M059J (cell line): ENCODE measurements at regions not wholly inside any gene's neighbourhood (a gene's known extent, or its start where the extent isn't known, plus 50 kb on each side); places are given as distances from the start of the nearest gene placed in this dataset.
"Not testable (repeated sequence)": the region's sequence is repeated elsewhere in the genome, so short reads cannot be mapped to it uniquely, and the experiment has no call there.

ENCODE experiments used
- DNase-seq: peaks from one replicate; pipeline ENCODE4 v3.0.0-alpha.2; 2012; ENCODE audit warnings: low read depth

DNA sequence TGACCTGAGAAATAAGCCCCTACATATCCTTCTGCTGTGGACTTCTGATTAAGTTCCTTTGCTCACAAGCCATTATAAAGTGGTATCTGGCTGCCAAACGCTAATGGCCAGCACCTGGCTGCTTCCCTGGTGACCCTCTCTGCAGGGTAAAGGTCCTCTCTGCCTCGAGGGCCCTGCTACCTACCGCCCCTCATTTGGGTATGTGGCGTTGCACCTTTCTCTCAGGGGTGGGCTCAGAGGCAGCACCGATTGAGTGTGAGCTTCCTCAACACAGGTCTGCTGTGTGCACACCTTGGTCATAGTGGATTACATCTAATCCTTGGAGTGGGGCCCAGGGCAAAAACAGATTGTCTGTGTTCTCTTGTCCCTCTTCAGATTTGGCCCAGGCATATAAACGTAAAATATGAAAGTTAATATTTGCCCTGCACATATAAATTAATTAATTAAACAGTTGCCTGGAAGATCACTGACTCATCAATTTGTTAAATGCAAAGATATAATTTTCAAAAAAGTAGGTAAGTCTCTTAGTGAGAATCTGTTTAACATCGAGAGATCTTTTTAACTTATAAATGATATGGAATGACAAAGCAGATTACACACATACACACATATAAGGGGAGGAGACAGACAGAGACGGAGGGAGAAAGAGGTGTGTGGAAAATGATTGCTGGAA, 174.5 kb upstream of the SMIM31 start:
- DNase-seq = no peak

DNA sequence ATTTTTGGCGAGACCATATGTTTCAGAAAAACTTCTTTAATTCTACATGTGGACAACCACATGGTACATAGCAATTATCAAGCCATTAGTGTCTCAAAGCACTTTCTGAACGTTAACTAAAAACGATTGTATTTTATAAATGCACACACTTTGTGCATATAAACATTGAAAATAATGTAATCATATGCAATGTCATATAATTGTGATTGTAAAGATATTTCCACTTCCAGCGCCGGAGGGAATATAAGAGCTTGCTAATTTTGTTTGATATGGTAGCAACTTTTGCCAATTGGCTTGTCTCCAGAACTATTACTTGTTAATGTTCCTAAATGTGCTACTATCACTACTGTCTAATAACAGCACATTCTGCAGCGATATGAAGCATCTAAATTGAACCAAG, 162.3 kb upstream of the SMIM31 start:
- no peak for DNase-seq

DNA sequence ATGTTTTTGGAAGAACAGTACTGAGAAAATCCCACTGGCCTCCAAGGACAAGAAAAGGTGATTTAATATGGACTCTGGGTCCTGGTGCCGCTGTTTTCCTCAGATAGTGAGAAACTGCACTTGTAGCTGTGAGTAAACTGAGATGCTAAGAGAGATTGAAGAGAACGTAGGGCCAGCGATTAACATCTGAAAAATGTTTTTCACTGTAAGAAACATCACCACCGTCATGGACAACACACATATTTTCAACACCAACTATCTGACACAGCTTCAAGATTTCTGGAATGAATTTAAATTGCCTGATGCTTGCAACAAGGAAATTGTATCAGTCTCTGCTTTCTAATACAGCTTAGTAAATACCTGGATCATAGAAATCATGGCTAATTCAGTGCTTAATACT, 158.2 kb upstream of the SMIM31 start:
- DNase-seq = no peak

DNA sequence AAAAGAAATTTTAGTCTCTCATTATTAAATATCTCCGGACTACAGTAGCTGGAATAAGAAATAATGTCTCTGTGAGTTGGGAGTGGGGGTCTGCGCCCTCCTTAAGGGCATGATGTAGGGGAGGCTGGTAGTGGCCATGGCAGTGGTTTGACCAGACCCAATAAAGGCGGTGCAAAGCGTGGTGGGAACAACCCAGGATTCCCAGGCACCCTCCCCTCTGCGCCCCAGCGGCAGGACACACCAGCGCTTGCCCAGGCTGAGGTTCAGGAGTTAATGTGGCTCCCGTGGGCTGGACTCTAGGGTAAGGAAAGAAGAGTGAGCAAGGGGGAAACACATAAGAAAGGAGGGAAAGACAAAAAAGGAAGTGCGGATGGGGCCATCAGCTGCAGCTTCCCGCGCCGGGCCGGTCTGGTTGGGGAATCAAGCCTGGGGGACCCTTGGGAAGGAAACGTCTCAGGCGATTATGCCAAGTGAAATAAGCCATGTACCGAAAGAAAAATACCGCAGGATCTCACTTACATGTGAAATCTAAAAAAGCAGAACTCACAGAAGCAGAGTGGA, 157.5 kb upstream of the SMIM31 start:
- DNase-seq = no peak

DNA sequence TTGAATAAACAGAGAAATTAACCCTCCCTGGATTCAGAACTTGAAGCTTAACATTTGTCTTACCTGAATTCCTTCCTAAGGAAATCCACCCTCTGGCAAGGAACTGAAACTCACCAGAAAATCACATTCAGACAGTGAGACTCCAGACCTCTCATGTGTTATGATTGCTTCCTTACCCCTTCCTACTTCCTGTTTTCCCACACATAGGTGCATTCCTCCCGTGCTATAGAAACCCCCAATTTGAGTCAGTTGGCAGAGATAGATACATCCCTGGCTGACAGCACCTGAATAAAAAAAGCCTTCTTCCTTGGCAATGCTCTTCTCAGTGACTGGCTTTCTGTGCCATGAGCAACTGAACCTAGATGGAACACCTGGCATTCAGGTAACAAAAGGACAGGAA, 157.0 kb upstream of the SMIM31 start:
- DNase-seq = no peak

DNA sequence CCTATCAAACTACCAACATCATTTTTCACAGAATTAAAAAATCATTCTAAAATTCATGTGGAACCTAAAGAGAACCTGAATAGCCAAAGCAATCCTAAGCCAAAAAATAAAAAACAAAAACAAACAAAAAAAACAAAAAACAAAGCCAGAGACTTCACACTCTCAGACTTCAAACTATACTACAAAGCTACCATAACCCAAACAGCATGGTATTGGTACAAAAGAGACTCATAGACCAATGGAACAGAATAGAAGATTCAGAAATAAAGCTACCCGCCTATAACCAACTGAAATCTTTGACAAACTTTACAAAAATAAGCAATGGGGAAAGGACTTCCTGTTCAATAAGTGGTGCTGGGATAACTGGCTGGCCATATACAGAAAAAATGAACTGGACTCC, 152.3 kb upstream of the SMIM31 start:
- no peak for DNase-seq

DNA sequence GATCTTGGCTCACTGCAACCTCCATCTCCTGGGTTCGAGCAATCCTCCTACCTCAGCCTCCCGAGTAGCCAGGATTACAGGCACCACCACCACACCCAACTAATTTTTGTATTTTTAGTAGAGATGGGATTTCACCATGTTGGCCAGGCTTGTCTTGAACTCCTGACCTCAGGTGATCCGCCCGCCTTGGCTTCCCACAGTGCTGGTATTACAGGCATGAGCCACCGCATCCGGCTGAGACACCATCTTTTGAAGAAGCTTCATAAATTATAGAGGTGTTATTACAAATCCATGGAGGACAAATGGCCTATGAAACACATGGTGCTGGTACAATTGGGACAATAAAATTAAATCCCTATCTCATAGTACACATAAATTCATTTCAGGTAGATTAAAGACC, 148.1 kb upstream of the SMIM31 start:
- not testable (repeated sequence) for DNase-seq

DNA sequence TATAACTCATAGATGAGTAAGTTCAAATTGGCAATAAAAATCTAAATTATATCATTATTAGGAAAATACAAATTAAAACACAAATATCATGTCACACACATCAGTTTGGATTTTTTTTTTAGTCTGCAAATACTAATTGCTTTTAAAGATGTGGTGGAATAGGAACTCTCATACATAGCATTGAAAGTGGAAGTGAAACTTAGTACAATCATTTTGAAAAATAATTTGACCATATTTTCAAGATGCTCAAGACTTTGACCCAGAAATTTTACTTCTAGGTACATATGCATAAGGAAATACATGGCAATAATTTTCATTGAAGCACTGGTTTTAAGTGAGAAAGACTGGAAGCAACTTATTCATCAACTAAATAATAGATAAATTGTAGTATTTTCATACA, 147.5 kb upstream of the SMIM31 start:
- no peak for DNase-seq

DNA sequence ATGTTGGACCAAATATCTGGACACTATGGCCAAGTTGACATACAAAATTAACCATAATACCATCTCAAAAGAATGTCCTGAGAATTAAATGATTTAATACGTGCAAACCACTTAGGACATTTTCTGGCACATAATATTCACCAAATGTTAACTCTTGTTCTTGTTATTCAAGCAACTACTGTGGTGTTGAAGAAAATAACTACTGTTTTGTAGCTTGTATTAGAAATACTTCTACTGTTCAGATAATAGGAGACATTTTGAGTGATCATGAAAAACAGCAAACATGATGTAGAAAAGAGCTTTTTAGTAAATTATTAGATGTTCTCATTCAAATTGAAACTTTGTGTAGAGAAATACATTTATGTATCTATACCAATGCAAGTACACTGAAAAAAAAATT, 140.7 kb upstream of the SMIM31 start:
- DNase-seq = no peak

DNA sequence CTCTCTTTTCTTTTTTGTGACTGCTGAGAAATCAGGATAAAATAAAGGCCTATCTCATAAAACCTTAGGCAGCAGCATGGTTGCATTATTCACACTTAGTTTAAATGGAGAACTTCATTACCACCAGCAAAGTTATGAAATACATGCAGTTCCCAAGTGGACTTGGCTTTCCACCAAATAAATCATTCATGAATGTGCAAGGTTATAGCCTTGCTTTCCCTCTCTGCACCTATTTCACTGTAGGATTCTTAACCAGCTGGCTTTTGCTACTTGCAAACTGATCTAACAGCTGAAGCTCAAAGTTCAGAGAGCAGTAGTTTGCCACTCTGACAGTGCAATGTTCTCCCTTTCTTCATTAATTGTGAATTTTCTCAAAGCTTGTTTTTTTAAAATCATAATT, 140.1 kb upstream of the SMIM31 start:
- DNase-seq = peak; percentile 0

DNA sequence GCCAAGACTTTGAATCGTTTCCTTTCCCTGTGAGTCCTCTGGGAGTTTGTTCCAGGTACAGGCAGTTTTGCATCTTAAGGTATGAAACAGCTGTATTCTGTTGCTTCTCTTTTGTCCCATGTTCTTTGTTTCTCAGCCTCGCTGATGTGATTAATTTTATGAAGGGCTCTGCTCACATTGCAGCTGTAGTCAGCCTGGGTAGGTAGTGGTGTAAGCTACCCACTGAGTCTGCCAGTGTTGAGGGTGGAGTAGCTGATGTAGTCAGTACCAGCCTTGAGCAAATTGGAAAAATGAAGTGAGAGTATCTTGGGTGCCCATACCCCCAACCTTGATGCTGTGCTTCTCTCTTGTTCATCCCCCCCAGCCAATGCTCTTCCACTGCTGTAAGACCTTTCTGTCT, 139.6 kb upstream of the SMIM31 start:
- no peak for DNase-seq

DNA sequence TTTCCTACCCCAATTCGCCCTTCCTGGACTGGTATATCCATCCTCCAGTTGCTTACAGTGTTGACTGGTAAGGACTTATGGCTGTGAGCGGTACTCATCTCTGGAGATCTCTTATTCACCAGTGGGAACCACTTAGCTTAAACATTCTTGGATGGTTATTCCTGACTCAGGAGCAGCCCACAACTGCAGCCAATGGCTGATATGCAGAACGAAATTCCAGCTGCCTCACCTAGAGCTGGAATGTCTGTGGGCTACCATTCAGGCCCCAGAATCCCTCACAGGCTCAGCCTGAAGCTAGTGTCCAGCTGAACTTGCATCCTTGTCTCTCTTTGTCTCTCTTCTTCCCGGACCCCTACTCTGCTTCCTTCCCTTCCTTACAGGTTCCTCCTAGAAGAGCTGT, 138.9 kb upstream of the SMIM31 start:
- DNase-seq = peak; percentile 2

DNA sequence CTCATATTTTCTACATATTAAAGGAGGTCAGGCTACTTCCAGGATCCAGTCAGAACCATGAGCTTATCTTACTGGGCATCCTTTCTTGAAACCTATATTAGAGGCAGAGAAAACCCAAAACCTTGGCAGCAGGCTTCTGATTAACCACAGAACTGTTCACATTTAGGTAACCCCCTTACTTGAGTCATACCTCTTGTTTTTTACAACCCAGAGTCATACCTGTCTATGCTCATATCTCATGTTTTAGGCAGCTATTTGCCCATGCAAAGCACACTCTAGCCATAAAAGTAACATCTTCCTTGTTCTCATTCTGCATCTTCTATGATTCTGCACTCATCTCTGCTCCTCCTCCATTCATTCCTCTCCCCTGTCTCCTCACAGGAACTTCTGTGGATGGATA, 138.0 kb upstream of the SMIM31 start:
- no peak for DNase-seq

DNA sequence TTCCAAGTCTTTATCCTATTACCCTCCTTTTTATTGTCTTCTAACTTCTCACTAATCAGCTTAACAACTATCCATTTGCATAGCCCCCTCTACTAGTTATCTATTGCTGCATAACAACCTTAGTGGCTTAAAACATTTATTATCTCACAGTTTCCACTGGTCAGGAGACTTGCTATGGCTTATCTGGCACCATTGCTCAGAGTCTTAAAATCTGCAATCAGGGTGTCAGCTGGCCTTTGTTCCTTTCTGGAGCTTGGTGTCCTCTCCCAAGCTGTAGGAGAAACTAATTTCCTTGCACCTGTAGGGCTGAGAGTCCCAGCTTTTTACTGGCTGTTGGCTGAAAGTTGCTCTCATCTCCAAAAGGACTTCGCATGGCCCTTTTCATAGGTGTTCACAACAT, 137.0 kb upstream of the SMIM31 start:
- DNase-seq = no peak

DNA sequence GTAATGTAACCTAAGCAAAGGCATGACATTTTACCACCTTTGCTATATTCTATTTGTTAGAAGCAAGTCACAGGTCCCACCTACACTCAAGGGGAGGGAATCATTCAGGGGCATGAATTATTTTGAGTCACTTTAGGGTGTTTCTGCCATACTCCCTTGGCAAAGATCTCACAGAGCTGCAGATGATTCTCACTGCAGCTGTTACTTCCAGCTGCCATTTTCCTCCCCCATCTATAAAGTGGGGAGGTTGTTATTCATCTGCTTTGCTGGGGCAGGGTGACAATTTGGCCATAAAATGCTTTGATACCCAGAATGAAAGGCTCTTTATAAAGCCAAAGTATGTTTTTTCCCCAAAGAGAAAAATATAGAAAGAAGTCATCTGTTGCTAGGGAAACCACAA, 136.5 kb upstream of the SMIM31 start:
- no peak for DNase-seq

DNA sequence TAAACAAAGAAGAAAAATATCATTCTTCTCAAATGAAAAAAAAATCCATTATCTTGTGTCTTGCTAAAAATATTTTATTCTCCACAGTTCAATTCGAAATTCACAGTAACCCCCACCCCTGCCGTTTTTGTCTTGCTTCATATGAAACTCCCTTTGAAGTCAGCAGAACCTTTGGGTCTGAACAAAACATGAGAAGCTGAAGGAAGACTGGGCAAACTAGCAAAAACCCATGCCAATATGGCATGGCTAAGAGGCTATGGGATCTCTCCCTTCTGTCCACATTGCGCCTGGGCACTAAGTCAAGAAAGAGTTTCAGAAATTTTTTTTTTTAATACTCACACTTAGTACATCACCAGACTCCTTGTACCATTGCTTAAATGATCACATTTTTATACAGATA, 136.0 kb upstream of the SMIM31 start:
- no peak for DNase-seq

DNA sequence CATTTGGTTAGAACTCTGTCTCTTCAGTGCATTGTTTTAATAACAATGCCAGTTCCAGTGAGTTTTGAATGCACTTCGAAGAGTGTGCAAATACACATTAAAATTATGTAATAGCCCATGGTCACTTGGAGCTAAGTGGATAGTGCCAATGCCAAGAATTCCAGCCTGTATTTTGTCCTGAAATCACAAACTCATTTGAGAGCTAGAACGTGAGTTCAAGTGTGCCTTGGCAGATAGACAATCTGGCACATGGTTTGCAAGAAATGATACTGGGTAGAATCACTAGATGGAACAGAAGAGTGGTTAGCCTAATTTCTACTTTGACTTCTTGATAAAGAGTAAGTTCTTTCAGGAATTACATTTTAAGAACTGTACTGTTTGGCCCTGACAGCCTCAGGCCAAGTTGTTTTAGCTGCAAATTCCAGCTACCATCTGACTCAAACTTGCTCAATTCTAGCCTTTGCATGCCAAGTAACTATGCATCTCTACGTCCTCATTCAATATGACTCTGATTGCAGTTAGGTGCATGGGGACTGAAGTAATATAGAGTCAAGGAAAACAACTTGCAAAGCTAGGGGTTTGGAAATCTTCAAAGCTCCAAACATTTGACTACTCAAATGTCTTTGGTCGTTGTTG, 131.9 kb upstream of the SMIM31 start:
- peak; percentile 37 for DNase-seq

DNA sequence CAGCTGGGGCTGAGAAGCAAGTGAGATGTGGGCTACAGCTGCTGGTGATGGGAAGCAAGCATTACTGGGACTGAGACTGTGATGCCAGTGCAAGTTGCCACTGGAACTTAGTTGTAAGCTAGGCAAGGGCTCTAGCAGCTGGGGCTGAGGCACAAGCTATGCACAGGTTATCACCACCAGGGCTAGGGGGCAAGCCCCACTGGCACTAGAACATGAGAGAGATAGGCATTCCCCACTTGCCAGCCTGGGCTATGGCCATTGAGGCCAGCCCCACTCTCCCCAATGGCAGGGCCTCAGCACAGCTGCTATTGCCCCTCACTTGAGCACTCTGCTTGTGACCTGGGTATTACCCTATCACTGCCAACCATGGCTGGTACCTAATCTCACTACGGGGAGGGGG, 130.8 kb upstream of the SMIM31 start:
- no peak for DNase-seq

DNA sequence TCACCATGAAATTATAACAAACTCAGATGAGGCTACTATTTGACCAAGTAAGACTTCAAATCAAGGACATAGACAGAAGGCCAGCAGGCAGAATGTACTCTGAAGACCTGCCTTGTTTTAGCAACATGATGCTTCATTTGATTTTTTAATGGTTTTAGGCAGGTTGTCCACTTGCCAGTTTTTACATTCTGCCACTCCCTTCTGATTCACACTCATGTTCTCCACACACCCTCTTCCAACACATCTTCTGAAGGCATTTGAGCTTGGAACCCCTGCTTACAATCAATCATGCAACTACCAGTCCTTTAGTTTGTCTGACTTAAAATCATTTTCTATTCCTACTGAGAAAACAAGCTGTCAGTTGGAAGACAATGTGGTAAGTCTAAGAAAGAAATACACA, 114.9 kb upstream of the SMIM31 start:
- no peak for DNase-seq

DNA sequence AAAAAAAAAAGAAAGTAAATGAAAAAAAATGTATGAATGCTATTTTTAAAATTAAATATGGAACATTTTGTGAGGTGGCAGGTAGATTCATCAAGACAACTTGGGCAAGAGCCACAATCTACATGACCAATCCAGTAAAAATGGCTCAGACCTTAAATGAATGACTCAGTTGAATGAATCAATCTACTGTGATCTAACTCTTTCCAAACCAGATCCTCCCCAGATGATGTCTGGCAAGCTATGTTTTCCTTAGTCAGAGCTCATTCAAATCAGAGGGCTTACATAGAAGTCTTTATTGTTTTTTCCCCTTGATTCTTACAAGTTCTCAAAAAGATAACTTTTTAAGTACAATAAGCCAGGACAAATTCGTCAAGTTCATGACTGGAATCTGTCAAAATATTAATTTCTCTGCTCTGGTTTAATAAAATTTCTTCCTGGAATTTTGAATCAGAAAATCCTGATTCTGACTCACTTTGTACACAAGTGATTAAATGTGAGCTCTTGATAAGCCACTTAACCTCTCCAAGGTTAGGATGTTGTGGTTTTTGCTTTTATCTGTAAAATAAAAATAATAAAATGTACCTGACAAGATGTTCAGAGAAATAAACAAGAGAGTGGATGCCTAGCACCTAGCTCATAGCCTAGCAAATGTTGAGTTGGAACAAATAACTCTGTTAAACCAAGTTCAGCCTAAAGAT, 105.6 kb upstream of the SMIM31 start:
- peak; percentile 76 for DNase-seq

DNA sequence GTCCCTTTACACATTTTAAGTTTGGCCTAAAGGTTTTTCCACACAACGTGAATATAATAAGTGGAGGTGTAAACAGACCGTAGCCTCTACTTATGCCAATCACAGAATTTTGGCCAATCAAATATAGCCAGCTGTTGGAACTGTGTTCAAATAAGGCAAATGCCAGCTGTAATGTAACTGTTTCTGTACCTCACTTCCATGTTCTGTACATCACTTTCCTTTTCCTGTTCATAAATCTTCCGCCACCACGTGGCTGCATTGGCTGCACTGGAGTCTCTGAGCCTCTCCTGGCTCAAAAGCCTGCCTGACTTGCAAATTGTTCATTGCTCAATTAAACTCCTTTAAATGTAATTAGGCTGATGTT, 105.1 kb upstream of the SMIM31 start:
- DNase-seq = no peak

DNA sequence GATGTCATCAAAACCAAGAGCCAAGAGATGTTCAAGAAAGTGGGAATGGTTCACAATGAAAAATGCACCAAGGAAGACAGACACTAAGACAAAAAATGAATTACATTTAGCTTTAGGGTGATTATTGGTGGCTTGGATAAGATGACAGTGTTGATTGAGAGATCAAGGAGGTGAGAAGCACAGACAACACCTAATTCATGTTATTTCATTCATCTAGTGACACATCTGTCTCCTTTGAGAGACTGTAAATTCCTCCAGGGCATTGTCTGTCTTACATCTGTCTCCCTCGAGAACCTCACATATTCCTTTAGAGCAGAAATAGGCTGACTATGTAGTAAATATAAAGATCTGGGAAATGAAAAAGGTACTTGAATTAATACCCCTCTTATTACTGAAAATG, 94.2 kb upstream of the SMIM31 start:
- DNase-seq = no peak

DNA sequence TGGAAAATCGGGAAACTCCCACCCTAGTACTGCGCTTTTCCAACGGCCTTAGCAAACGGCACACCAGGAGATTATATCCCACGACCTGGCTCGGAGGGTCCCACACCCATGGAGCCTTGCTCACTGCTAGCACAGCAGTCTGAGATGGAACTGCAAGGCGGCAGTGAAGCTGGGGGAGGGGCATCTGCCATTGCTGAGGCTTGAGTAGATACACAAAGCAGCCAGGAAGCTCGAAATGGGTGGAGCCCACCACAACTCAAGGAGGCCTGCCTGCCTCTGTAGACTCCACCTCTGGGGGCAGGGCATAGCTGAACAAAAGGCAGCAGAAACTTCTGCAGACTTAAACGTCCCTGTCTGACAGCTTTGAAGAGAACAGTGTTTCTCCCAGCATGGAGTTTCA, 77.8 kb upstream of the SMIM31 start:
- not testable (repeated sequence) for DNase-seq
